ENCODE measurements at regions not wholly inside any gene's neighbourhood (a gene's known extent, or its start where the extent isn't known, plus 50 kb on each side); places are given as distances from the start of the nearest gene placed in this dataset.

- BruUV-seq (replicated peaks) = no TSS peak
- no peak overlapping the region for H3K27ac ChIP-seq (ENCODE audit: low read depth, low read length, poor library complexity, severe bottlenecking)
- intact Hi-C loops (cut with micrococcal nuclease; ENCODE audit: unreplicated experiment) = no loop called here
- H3K9me3 ChIP-seq (ENCODE audit: low read depth, low read length, poor library complexity, severe bottlenecking) = no peaks in the 10 kb centered on the region
- no peak for DNase-seq (ENCODE audit: low spot score)
- no peaks in the 10 kb centered on the region for H3K4me1 ChIP-seq (ENCODE audit: insufficient read depth, low read length, poor library complexity, severe bottlenecking)
- TF ChIP-seq CTCF (conservative IDR thresholded peaks at IDR 0.05; ENCODE audit: low read depth, low read length) (no peak), EZH2 (IDR thresholded peaks at IDR 0.05; ENCODE audit: borderline replicate concordance, low read depth, low read length, poor library complexity, severe bottlenecking) (no peak)
- POLR2A ChIA-PET (ENCODE audit: low non-redundant PET) = no interaction called here
- no peaks in the 10 kb centered on the region for H3K27me3 ChIP-seq (replicated peaks; ENCODE audit: insufficient read depth, low read depth, low read length, poor library complexity)
- no peaks in the 10 kb centered on the region for H3K36me3 ChIP-seq (ENCODE audit: insufficient read depth, low read length, poor library complexity, severe bottlenecking)
- CTCF ChIA-PET = no interaction called here
- H3K4me3 ChIP-seq (ENCODE audit: low read depth, low read length, poor library complexity, severe bottlenecking) = no peak overlapping the region
Observed at GRCh38 chr11:25790396-25790795, 541.5 kb upstream of the ANO3 start.

GRCh38 chr11:25793637-25794036 is 538.3 kb upstream of the ANO3 start:
- POLR2A ChIA-PET (ENCODE audit: low non-redundant PET) = no interaction called here
- H3K27ac ChIP-seq (ENCODE audit: low read depth, low read length, poor library complexity, severe bottlenecking) = no peak overlapping the region

GRCh38 chr11:25794804-25795203 is 537.1 kb upstream of the ANO3 start:
- no peak for DNase-seq (ENCODE audit: low spot score)
- no peak overlapping the region for H3K4me3 ChIP-seq (ENCODE audit: low read depth, low read length, poor library complexity, severe bottlenecking)
- TF ChIP-seq EZH2 (IDR thresholded peaks at IDR 0.05; ENCODE audit: borderline replicate concordance, low read depth, low read length, poor library complexity, severe bottlenecking) (no peak), CTCF (conservative IDR thresholded peaks at IDR 0.05; ENCODE audit: low read depth, low read length) (no peak)
- H3K9me3 ChIP-seq (ENCODE audit: low read depth, low read length, poor library complexity, severe bottlenecking) = no peaks in the 10 kb centered on the region
- ChIA-PET POLR2A (ENCODE audit: low non-redundant PET) (no interaction called here), CTCF (no interaction called here)
- no peaks in the 10 kb centered on the region for H3K4me1 ChIP-seq (ENCODE audit: insufficient read depth, low read length, poor library complexity, severe bottlenecking)
- H3K27me3 ChIP-seq (replicated peaks; ENCODE audit: insufficient read depth, low read depth, low read length, poor library complexity) = no peaks in the 10 kb centered on the region
- H3K36me3 ChIP-seq (ENCODE audit: insufficient read depth, low read length, poor library complexity, severe bottlenecking) = no peaks in the 10 kb centered on the region
- BruUV-seq (replicated peaks) = no TSS peak
- intact Hi-C loops (cut with micrococcal nuclease; ENCODE audit: unreplicated experiment) = no loop called here
- H3K27ac ChIP-seq (ENCODE audit: low read depth, low read length, poor library complexity, severe bottlenecking) = no peak overlapping the region

More at GRCh38 chr11:25793637-25794036, 538.3 kb upstream of the ANO3 start:
- CTCF ChIA-PET = no interaction called here
- Histone ChIP-seq H3K27me3 (replicated peaks; ENCODE audit: insufficient read depth, low read depth, low read length, poor library complexity) (no peaks in the 10 kb centered on the region), H3K9me3 (ENCODE audit: low read depth, low read length, poor library complexity, severe bottlenecking) (no peaks in the 10 kb centered on the region), H3K4me3 (ENCODE audit: low read depth, low read length, poor library complexity, severe bottlenecking) (no peak overlapping the region), H3K4me1 (ENCODE audit: insufficient read depth, low read length, poor library complexity, severe bottlenecking) (no peaks in the 10 kb centered on the region), H3K36me3 (ENCODE audit: insufficient read depth, low read length, poor library complexity, severe bottlenecking) (no peaks in the 10 kb centered on the region)
- no peak for TF ChIP-seq CTCF (conservative IDR thresholded peaks at IDR 0.05; ENCODE audit: low read depth, low read length)
- no peak for TF ChIP-seq EZH2 (IDR thresholded peaks at IDR 0.05; ENCODE audit: borderline replicate concordance, low read depth, low read length, poor library complexity, severe bottlenecking)
- intact Hi-C loops (cut with micrococcal nuclease; ENCODE audit: unreplicated experiment) = no loop called here
- BruUV-seq (replicated peaks) = no TSS peak
- no peak for DNase-seq (ENCODE audit: low spot score)
